CD4-positive, alpha-beta T cell treated with Interleukin-17A for 1 hour (primary cell): ENCODE measurements at regions not wholly inside any gene's neighbourhood (a gene's known extent, or its start where the extent isn't known, plus 50 kb on each side); places are given as distances from the start of the nearest gene placed in this dataset.

Source experiments
- DNase-seq: peaks from one replicate; pipeline ENCODE4 v3.0.0-alpha.2; 2020

- DNase-seq: no peak
Observed at GRCh38 chr6:145036848-145037567, 698.3 kb downstream of the EPM2A start.

- no peak for DNase-seq
Observed at GRCh38 chr6:145042559-145042958, 692.8 kb downstream of the EPM2A start.

GRCh38 chr6:145043926-145044500 is 691.3 kb downstream of the EPM2A start:
- DNase-seq: no peak

GRCh38 chr6:145044641-145045246 is 690.6 kb downstream of the EPM2A start:
- DNase-seq: no peak

GRCh38 chr6:145045582-145045981 is 689.7 kb downstream of the EPM2A start:
- DNase-seq: no peak

GRCh38 chr6:145047891-145048290 is 687.4 kb downstream of the EPM2A start:
- no peak for DNase-seq

- no peak for DNase-seq
Observed at GRCh38 chr6:145051661-145052060, 683.7 kb downstream of the EPM2A start.

- DNase-seq: no peak
Observed at GRCh38 chr6:145055567-145055966, 679.8 kb downstream of the EPM2A start.

- no peak for DNase-seq
Observed at GRCh38 chr6:145060714-145061113, 674.6 kb downstream of the EPM2A start.

GRCh38 chr6:145063091-145063490 is 672.2 kb downstream of the EPM2A start:
- DNase-seq: no peak

GRCh38 chr6:145067430-145067829 is 667.9 kb downstream of the EPM2A start:
- no peak for DNase-seq

- DNase-seq: no peak
Observed at GRCh38 chr6:145068577-145068976, 666.7 kb downstream of the EPM2A start.

GRCh38 chr6:145069966-145070365 is 665.4 kb downstream of the EPM2A start:
- no peak for DNase-seq

GRCh38 chr6:145070791-145071190 is 664.5 kb downstream of the EPM2A start:
- no peak for DNase-seq

GRCh38 chr6:145071836-145072235 is 663.5 kb downstream of the EPM2A start:
- DNase-seq: no peak

GRCh38 chr6:145073811-145074210 is 661.5 kb downstream of the EPM2A start:
- no peak for DNase-seq

GRCh38 chr6:145074805-145075204 is 660.5 kb downstream of the EPM2A start:
- no peak for DNase-seq

GRCh38 chr6:145075425-145075824 is 659.9 kb downstream of the EPM2A start:
- DNase-seq: no peak

- no peak for DNase-seq
Observed at GRCh38 chr6:145076115-145076841, 659.0 kb downstream of the EPM2A start.

GRCh38 chr6:145077382-145077781 is 657.9 kb downstream of the EPM2A start:
- DNase-seq: no peak

GRCh38 chr6:145080651-145081050 is 654.7 kb downstream of the EPM2A start:
- no peak for DNase-seq

GRCh38 chr6:145081677-145082076 is 653.6 kb downstream of the EPM2A start:
- DNase-seq: no peak

- no peak for DNase-seq
Observed at GRCh38 chr6:145082359-145082758, 653.0 kb downstream of the EPM2A start.

- DNase-seq: no peak
Observed at GRCh38 chr6:145086197-145086596, 649.1 kb downstream of the EPM2A start.
